Hepatocyte (in vitro differentiated cells): ENCODE measurements at regions not wholly inside any gene's neighbourhood (a gene's known extent, or its start where the extent isn't known, plus 50 kb on each side); places are given as distances from the start of the nearest gene placed in this dataset.

Source experiments
- DNase-seq: peaks from one replicate; pipeline ENCODE4 v3.0.0-alpha.2; 2016; ENCODE audit warnings: low spot score
- H2AFZ ChIP-seq: fragments of 200-600 bp; sonication (generic); 2 replicates; pipeline ENCODE4 v1.6.0; 2016; ENCODE audit warnings: antibody characterized with exemption, mild to moderate bottlenecking
- H3K27ac ChIP-seq: fragments of 200-600 bp; sonication (generic); 2 replicates; pipeline ENCODE4 v1.5.1; 2016; ENCODE audit warnings: mild to moderate bottlenecking
- H3K27me3 ChIP-seq: fragments of 200-600 bp; sonication (generic); 2 replicates; pipeline ENCODE4 v1.6.1; 2016
- H3K36me3 ChIP-seq: fragments of 200-600 bp; sonication (generic); replicated peaks from 2 replicates; pipeline ENCODE4 v1.5.1; 2016; ENCODE audit warnings: low read depth; ENCODE audit not compliant: insufficient read depth
- H3K4me1 ChIP-seq: fragments of 200-600 bp; sonication (generic); 2 replicates; pipeline ENCODE4 v1.5.1; 2016; ENCODE audit warnings: mild to moderate bottlenecking, moderate library complexity; ENCODE audit not compliant: insufficient read depth
- H3K4me2 ChIP-seq: fragments of 200-600 bp; sonication (generic); 2 replicates; pipeline ENCODE4 v1.6.0; 2016
- H3K4me3 ChIP-seq: fragments of 200-600 bp; sonication (generic); 2 replicates; pipeline ENCODE4 v1.5.1; 2016; ENCODE audit warnings: mild to moderate bottlenecking
- H3K79me2 ChIP-seq: fragments of 200-600 bp; sonication (generic); 2 replicates; pipeline ENCODE4 v1.6.0; 2017; ENCODE audit warnings: mild to moderate bottlenecking
- H3K9me2 ChIP-seq: fragments of 200-600 bp; sonication (generic); replicated peaks from 2 replicates; pipeline ENCODE4 v1.6.0; 2017; ENCODE audit warnings: mild to moderate bottlenecking; ENCODE audit not compliant: insufficient read depth
- H3K9me3 ChIP-seq: fragments of 200-600 bp; sonication (generic); 2 replicates; pipeline ENCODE4 v1.5.1; 2016; ENCODE audit warnings: low read depth, mild to moderate bottlenecking
- H4K20me1 ChIP-seq: fragments of 200-600 bp; sonication (generic); 2 replicates; pipeline ENCODE4 v1.6.0; 2016; ENCODE audit warnings: mild to moderate bottlenecking; ENCODE audit not compliant: insufficient read depth, poor library complexity, severe bottlenecking
- EZH2 ChIP-seq: fragments of 200-600 bp; sonication (generic); IDR thresholded peaks from 2 replicates; pipeline ENCODE4 v1.6.1; 2016; ENCODE audit warnings: antibody characterized with exemption, mild to moderate bottlenecking, borderline replicate concordance
- EZH2phosphoT487 ChIP-seq: fragments of 200-600 bp; sonication (generic); IDR thresholded peaks from one replicate; pipeline ENCODE4 v1.6.1; 2018; ENCODE audit warnings: antibody characterized with exemption, mild to moderate bottlenecking, low read depth, moderate library complexity; ENCODE audit not compliant: unreplicated experiment, severe bottlenecking
- WGBS: methylation state at CpG from one replicate; pipeline ENCODE4 v1.1.6; 2016; ENCODE audit warnings: low lambda C conversion rate; ENCODE audit errors: missing lambda C conversion rate; 5-methylcytosine and 5-hydroxymethylcytosine counted together
- TF ChIP-seq, protein P1 (sequence below): fragments of 200-600 bp; sonication (generic); IDR thresholded peaks from 2 replicates; pipeline ENCODE4 v1.5.1; 2016; ENCODE audit warnings: antibody characterized with exemption, mild to moderate bottlenecking; ENCODE audit not compliant: poor library complexity

DNA sequence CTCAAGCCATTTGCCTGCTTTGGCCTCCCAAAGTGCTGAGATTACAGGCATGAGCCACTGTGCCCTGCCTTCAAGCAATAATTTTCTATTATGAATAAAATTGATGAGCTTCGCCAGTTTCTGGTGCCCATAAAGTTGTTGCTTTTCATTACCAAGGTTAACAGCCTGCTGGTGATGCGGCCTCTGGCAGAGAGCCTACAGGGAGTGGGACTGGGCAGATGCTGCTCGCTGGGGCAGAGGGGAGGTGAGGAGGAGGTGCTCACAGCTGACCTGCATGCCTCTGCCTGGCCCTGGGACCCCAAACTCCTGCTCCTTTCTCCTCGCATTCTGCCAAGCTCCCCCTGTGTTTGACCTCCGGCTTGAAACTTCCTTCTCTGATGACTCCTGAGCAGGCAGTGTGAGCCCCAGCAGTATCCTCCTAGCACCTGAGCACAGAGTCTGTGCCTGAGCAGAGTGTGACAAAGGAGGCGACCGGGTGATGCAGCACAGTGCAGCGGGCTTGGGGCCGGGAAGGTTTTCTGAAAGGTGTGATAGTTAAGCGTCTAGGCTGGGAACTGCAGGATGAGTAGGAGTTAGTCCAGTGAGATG is 56.1 kb upstream of the B3GAT1 start:
- WGBS, result 90% methylated on average over 10 of the region's 10 CpGs
- no peak overlapping the region for H3K4me3 ChIP-seq

GRCh38 chr11:134466610-134467567 is 54.8 kb upstream of the B3GAT1 start:
- peak overlapping the region; percentile 63 for H3K27ac ChIP-seq
- H3K4me3 ChIP-seq, result no peak overlapping the region
- H3K4me2 ChIP-seq, result peak overlapping the region; percentile 68
- no peak overlapping the region for H2AFZ ChIP-seq
- H3K27me3 ChIP-seq, result peaks cover 7% of the 10 kb centered on the region
- no peak for TF ChIP-seq EZH2
- no peak for TF ChIP-seq EZH2phosphoT487
- TF ChIP-seq, protein P1, sequence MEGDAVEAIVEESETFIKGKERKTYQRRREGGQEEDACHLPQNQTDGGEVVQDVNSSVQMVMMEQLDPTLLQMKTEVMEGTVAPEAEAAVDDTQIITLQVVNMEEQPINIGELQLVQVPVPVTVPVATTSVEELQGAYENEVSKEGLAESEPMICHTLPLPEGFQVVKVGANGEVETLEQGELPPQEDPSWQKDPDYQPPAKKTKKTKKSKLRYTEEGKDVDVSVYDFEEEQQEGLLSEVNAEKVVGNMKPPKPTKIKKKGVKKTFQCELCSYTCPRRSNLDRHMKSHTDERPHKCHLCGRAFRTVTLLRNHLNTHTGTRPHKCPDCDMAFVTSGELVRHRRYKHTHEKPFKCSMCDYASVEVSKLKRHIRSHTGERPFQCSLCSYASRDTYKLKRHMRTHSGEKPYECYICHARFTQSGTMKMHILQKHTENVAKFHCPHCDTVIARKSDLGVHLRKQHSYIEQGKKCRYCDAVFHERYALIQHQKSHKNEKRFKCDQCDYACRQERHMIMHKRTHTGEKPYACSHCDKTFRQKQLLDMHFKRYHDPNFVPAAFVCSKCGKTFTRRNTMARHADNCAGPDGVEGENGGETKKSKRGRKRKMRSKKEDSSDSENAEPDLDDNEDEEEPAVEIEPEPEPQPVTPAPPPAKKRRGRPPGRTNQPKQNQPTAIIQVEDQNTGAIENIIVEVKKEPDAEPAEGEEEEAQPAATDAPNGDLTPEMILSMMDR, result no peak
- WGBS, result 62% methylated on average over 20 of the region's 20 CpGs
- H3K79me2 ChIP-seq, result no peaks in the 10 kb centered on the region
- DNase-seq, result peak; percentile 36
- H3K36me3 ChIP-seq, result no peaks in the 10 kb centered on the region
- no peaks in the 10 kb centered on the region for H3K9me3 ChIP-seq
- no peaks in the 10 kb centered on the region for H3K9me2 ChIP-seq
- H3K4me1 ChIP-seq, result peaks cover 11% of the 10 kb centered on the region
- H4K20me1 ChIP-seq, result no peaks in the 10 kb centered on the region

More for the DNA sequence above, 56.1 kb upstream of the B3GAT1 start:
- Histone ChIP-seq H3K9me2 (no peaks in the 10 kb centered on the region), H3K79me2 (no peaks in the 10 kb centered on the region), H3K4me2 (no peak overlapping the region), H3K4me1 (peaks cover 11% of the 10 kb centered on the region), H3K36me3 (no peaks in the 10 kb centered on the region), H3K27ac (no peak overlapping the region), H3K9me3 (no peaks in the 10 kb centered on the region), H2AFZ (no peak overlapping the region), H4K20me1 (no peaks in the 10 kb centered on the region), H3K27me3 (peaks cover 7% of the 10 kb centered on the region)
- TF ChIP-seq EZH2phosphoT487 (no peak), EZH2 (no peak)
- TF ChIP-seq, protein P1, result no peak
- no peak for DNase-seq

DNA sequence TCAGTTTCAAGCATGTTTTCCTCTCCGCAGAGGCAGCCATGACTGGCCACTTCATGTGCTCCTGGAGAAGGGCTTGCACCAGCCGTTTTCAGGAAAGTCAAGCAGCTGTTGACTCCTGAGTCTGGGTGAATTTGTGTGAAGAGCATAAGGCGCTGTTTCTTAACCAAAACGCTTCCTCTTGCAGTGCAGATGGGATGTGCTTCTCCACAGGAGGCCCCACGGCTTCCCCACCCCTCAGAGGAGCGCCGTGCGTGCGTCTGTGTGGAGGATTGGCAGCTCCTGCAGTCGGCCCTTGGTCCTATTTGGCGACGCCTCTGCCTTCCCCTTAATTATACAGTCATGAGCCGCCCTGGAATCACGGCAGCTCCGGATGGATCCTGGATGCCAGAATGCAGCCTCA is 54.1 kb upstream of the B3GAT1 start:
- Histone ChIP-seq H3K27ac (peak overlapping the region; percentile 63), H2AFZ (no peak overlapping the region), H4K20me1 (no peaks in the 10 kb centered on the region), H3K4me1 (peaks cover 11% of the 10 kb centered on the region), H3K9me3 (no peaks in the 10 kb centered on the region), H3K9me2 (no peaks in the 10 kb centered on the region), H3K79me2 (no peaks in the 10 kb centered on the region), H3K4me3 (no peak overlapping the region), H3K27me3 (peaks cover 7% of the 10 kb centered on the region), H3K4me2 (peak overlapping the region; percentile 68), H3K36me3 (no peaks in the 10 kb centered on the region)
- no peak for DNase-seq
- TF ChIP-seq, protein P1, result no peak
- 28% methylated on average over 15 of the region's 15 CpGs for WGBS
